HEK293T (cell line): ENCODE measurements at regions not wholly inside any gene's neighbourhood (a gene's known extent, or its start where the extent isn't known, plus 50 kb on each side); places are given as distances from the start of the nearest gene placed in this dataset.
"Not testable (repeated sequence)": the region's sequence is repeated elsewhere in the genome, so short reads cannot be mapped to it uniquely, and the experiment has no call there.

Source experiments
- CTCF ChIA-PET: fragments of 350-600 bp; formaldehyde crosslinking; extraction: SDS; loops from one replicate; lab custom pipeline; 2021; ENCODE audit warnings: antibody characterized with exemption, inconsistent platforms; lab: Yijun Ruan, JAX
- POLR2A ChIA-PET: fragments of 350-600 bp; formaldehyde crosslinking; extraction: SDS; loops from one replicate; lab custom pipeline; 2020; ENCODE audit warnings: antibody characterized with exemption, inconsistent platforms; lab: Yijun Ruan, JAX
- DNase-seq: peaks from one replicate; pipeline ENCODE4 v3.0.0; 2012; ENCODE audit warnings: mixed read lengths; ENCODE audit errors: extremely low spot score
- ARNT ChIP-seq: fragments of 450-650 bp; IDR thresholded peaks from 2 replicates; pipeline ENCODE4 v1.6.1; 2017; ENCODE audit warnings: mild to moderate bottlenecking
- BHLHE40 ChIP-seq: fragments of 450-650 bp; IDR thresholded peaks from 2 replicates; pipeline ENCODE4 v1.6.1; 2016; ENCODE audit warnings: mild to moderate bottlenecking, moderate library complexity, borderline replicate concordance
- CTBP1 ChIP-seq: fragments of 450-650 bp; IDR thresholded peaks from 2 replicates; pipeline ENCODE4 v1.6.1; 2016; ENCODE audit warnings: borderline replicate concordance
- ELF4 ChIP-seq: fragments of 450-650 bp; IDR thresholded peaks from 2 replicates; pipeline ENCODE4 v1.6.1; 2017; ENCODE audit warnings: antibody characterized with exemption
- FOXA1 ChIP-seq: fragments of 450-650 bp; IDR thresholded peaks from 2 replicates; pipeline ENCODE4 v1.6.1; 2016; ENCODE audit warnings: mild to moderate bottlenecking
- FOXK2 ChIP-seq: fragments of 450-650 bp; IDR thresholded peaks from 2 replicates; pipeline ENCODE4 v1.6.1; 2016; ENCODE audit warnings: mild to moderate bottlenecking
- FOXM1 ChIP-seq: fragments of 450-650 bp; IDR thresholded peaks from 2 replicates; pipeline ENCODE4 v1.6.1; 2017; ENCODE audit warnings: mild to moderate bottlenecking, borderline replicate concordance
- HDGF ChIP-seq: fragments of 450-650 bp; IDR thresholded peaks from 2 replicates; pipeline ENCODE4 v1.6.1; 2017; ENCODE audit warnings: antibody characterized with exemption, borderline replicate concordance
- L3MBTL2 ChIP-seq: fragments of 450-650 bp; conservative IDR thresholded peaks from 2 replicates; pipeline ENCODE4 v1.6.1; 2016; ENCODE audit warnings: mild to moderate bottlenecking
- LEF1 ChIP-seq: fragments of 450-650 bp; IDR thresholded peaks from 2 replicates; pipeline ENCODE4 v1.6.1; 2017; ENCODE audit warnings: mild to moderate bottlenecking, borderline replicate concordance
- NFRKB ChIP-seq: fragments of 450-650 bp; IDR thresholded peaks from 2 replicates; pipeline ENCODE4 v1.6.1; 2016; ENCODE audit warnings: mild to moderate bottlenecking, moderate library complexity
- PKNOX1 ChIP-seq: fragments of 450-650 bp; IDR thresholded peaks from 2 replicates; pipeline ENCODE4 v1.6.1; 2016
- SP1 ChIP-seq: fragments of 450-650 bp; IDR thresholded peaks from 2 replicates; pipeline ENCODE4 v1.6.1; 2017
- SUZ12 ChIP-seq: fragments of 450-650 bp; IDR thresholded peaks from 2 replicates; pipeline ENCODE4 v1.6.1; 2016; ENCODE audit warnings: mild to moderate bottlenecking
- TARDBP ChIP-seq: fragments of 450-650 bp; IDR thresholded peaks from 2 replicates; pipeline ENCODE4 v1.6.1; 2016
- ZNF384 ChIP-seq: fragments of 450-650 bp; IDR thresholded peaks from 2 replicates; pipeline ENCODE4 v1.6.1; 2016

GRCh38 chr5:124172389-124173003 is 573.9 kb downstream of the ZNF608 start:
- ChIA-PET POLR2A (no interaction called here), CTCF (interaction anchor here (0.6 kb wide), 1 partner anchor 338 kb away, joined by 4 read pairs; no protein-coding TSS in a partner anchor)
- no peak for TF ChIP-seq PKNOX1
- TF ChIP-seq NFRKB = no peak
- no peak for TF ChIP-seq FOXA1
- TF ChIP-seq ZNF384 = no peak
- TF ChIP-seq LEF1 = no peak
- TF ChIP-seq SUZ12 = no peak
- no peak for TF ChIP-seq ELF4
- TF ChIP-seq HDGF = no peak
- no peak for DNase-seq

DNA sequence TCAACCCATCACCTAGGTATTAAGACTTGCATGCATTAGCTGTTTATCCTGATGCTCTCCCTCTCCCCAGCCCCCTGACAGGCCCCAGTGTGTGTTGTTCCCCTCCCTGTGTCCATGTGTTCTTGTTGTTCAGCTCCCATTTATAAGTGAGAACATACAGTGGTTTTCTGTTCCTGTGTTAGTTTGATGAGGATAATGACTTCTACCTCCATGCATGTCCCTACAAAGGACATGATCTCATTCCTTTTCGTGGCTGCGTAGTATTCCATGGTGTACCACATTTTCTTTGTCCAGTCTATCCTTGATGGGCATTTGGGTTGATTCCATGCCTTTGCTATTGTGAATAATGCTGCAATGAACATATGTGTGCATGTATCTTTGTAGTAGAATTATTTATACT is 578.3 kb downstream of the ZNF608 start:
- DNase-seq, POLR2A ChIA-PET, CTCF ChIA-PET: not testable (repeated sequence)

DNA sequence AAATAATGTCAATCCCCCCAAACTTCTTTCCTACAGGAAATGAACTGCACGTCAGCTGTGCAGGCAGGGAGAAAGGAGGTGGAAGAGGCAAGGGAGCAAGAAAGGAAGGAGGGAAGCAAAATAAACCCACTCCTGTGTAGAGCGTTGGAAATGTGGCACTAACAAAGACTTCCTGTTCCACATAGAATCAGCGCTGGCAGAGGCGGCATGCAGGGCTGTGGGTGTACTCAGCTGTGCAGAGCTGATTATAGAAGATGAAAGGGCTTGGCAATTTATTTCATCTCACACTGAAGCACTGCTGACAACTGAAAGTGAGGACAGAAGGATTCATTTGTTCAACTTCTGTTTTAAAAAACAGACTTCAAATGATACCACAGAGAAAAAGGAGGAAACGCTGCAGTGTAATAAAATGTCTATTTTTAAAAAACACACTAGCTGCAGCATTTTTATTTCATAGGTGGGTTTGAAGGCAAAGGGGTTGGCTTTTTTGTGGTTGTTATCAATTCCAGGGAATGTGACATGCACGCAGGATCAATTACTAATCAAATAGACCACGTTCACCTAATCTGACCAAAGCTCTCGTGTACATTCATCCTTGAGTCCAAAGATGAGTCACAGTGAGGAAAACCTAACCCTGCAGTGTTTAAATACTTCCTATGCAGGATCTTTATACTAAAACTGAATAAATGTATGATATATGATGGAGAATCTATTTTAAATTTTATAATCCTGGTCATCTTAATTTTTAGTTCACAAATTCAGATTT is 583.5 kb downstream of the ZNF608 start:
- POLR2A ChIA-PET = no interaction called here

GRCh38 chr5:124161266-124161665 is 585.2 kb downstream of the ZNF608 start:
- DNase-seq = no peak
- POLR2A ChIA-PET = no interaction called here
- CTCF ChIA-PET = no interaction called here
- TF ChIP-seq LEF1 (no peak), ZNF384 (peak; percentile 11; the same call in 1 of the 2 replicates)

More for the DNA sequence above, 583.5 kb downstream of the ZNF608 start:
- CTCF ChIA-PET = no interaction called here
- TF ChIP-seq SP1 (no peak), HDGF (no peak), SUZ12 (no peak), L3MBTL2 (no peak), BHLHE40 (no peak), ZNF384 (no peak), NFRKB (no peak), ARNT (no peak)
- no peak for DNase-seq

DNA sequence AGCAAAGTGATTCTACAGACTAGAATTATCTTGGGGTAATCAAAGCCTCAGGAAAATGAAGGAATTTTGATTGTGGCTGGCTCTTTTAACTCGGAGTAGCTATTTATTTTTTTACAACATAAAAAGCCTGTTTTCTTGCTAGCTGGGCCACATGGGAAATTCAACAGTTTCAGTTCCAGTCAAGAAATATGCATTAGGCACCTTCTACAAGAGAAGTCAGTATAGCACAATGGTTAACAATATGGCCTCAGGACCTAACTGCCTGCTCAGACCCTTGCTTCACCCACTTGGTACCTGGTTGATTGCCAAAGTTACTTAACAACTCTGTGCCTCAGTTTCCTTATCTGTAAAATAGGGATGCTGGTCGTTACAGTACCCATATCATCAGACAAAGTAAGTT is 586.2 kb downstream of the ZNF608 start:
- POLR2A ChIA-PET = no interaction called here

DNA sequence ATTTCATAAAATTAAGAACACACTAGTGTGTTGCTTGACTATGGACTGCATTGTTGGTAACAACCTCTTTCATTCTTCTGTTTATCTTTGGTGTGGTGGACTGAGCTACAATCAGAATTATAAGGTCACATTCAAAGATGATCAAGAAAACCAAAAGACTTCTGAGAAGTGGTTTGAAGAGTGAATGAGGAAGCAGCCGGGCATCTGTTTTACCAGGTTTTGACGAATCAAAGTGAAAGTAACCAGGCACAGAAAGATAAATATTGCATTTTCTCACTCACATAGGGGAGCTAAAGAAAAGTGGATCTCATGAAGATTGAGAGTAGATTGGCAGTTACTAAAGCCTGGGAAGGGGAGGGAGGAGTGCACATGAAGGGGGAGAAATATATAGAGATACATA is 589.1 kb downstream of the ZNF608 start:
- no peak for TF ChIP-seq CTBP1
- TF ChIP-seq L3MBTL2 = no peak
- no peak for TF ChIP-seq SP1
- TF ChIP-seq NFRKB = no peak
- TF ChIP-seq FOXK2 = no peak
- TF ChIP-seq BHLHE40 = no peak
- no peak for TF ChIP-seq LEF1
- TF ChIP-seq TARDBP = no peak

More for the DNA sequence above, 586.2 kb downstream of the ZNF608 start:
- CTCF ChIA-PET = no interaction called here
- TF ChIP-seq BHLHE40 = no peak
- no peak for TF ChIP-seq NFRKB
- TF ChIP-seq ZNF384 = no peak
- no peak for TF ChIP-seq TARDBP
- no peak for TF ChIP-seq SUZ12
- no peak for TF ChIP-seq HDGF
- TF ChIP-seq SP1 = no peak
- no peak for DNase-seq

DNA sequence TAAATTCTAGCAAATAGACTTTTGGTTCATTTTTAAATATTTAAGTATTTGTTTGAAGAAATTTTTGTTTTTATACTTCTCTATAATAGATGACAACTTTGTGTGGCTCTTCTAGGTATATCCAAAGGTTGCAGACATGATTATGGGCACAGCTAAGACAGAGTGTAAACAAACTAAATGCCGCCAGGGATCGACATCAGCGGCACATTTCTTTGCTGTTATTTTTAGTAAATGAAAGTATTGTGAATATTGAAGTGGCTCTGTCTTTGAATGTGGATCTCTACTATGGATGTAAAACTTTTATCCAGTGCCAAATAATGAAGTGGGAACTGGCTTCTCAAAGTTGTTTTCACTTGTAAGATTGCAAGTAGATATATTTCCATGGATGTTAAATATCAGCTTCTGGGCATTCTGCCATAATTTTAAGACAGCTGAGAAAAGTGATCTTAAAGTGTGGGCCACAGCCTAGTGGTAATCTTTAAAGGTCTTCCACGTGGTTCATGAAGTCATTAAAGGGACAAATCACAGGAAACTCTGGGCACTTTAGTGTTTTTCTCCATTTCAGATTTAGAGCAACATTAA is 589.9 kb downstream of the ZNF608 start:
- TF ChIP-seq FOXM1 (no peak), SP1 (no peak), HDGF (no peak), SUZ12 (no peak), BHLHE40 (no peak), LEF1 (no peak), TARDBP (no peak), NFRKB (no peak), ELF4 (no peak)
- POLR2A ChIA-PET = no interaction called here
- no peak for DNase-seq
- CTCF ChIA-PET = no interaction called here

More for the DNA sequence above, 589.1 kb downstream of the ZNF608 start:
- DNase-seq = no peak
- CTCF ChIA-PET = no interaction called here
- POLR2A ChIA-PET = no interaction called here

GRCh38 chr5:124154714-124155113 is 591.7 kb downstream of the ZNF608 start:
- TF ChIP-seq SUZ12 = no peak
- no peak for TF ChIP-seq FOXA1
- TF ChIP-seq BHLHE40 = no peak
- 0 out of 2 replicates have a peak, but pooled peaks have one; percentile 15 for TF ChIP-seq ZNF384
- ChIA-PET CTCF (no interaction called here), POLR2A (no interaction called here)
- DNase-seq = no peak
